ENCODE measurements at regions not wholly inside any gene's neighbourhood (a gene's known extent, or its start where the extent isn't known, plus 50 kb on each side); places are given as distances from the start of the nearest gene placed in this dataset.

- intact Hi-C loops (cut with DNase I), result no loop called here
- Histone ChIP-seq H3K27me3 (no peaks in the 10 kb centered on the region), H3K4me3 (no peak overlapping the region), H3K9me3 (no peaks in the 10 kb centered on the region), H3K4me1 (no peaks in the 10 kb centered on the region), H3K36me3 (no peaks in the 10 kb centered on the region), H3K27ac (no peak overlapping the region)
- DNase-seq (ENCODE audit: extremely low spot score in 2 of 2), result no peak
- TF ChIP-seq POLR2AphosphoS5 (IDR thresholded peaks at IDR 0.05; ENCODE audit: insufficient read depth in 1 of 2, low read depth in 1 of 2) (no peak), POLR2A (IDR thresholded peaks at IDR 0.05) (no peak), CTCF (IDR thresholded peaks at IDR 0.05) (no peak)
Observed at GRCh38 chr17:12457493-12457892, 208.2 kb upstream of the MYOCD start.

- no peak overlapping the region for H3K27ac ChIP-seq
- intact Hi-C loops (cut with DNase I), result no loop called here
- H3K27me3 ChIP-seq, result no peaks in the 10 kb centered on the region
- TF ChIP-seq POLR2AphosphoS5 (IDR thresholded peaks at IDR 0.05; ENCODE audit: insufficient read depth in 1 of 2, low read depth in 1 of 2) (no peak), CTCF (IDR thresholded peaks at IDR 0.05) (no peak), POLR2A (IDR thresholded peaks at IDR 0.05) (no peak)
- H3K36me3 ChIP-seq, result no peaks in the 10 kb centered on the region
- no peaks in the 10 kb centered on the region for H3K4me1 ChIP-seq
- H3K9me3 ChIP-seq, result no peaks in the 10 kb centered on the region
- DNase-seq (ENCODE audit: extremely low spot score in 2 of 2), result no peak
- no peak overlapping the region for H3K4me3 ChIP-seq
Observed at GRCh38 chr17:12459736-12460135, 206.0 kb upstream of the MYOCD start.

GRCh38 chr17:12463102-12463501, 202.6 kb upstream of the MYOCD start:
- intact Hi-C loops (cut with DNase I), result no loop called here
- DNase-seq (ENCODE audit: extremely low spot score in 2 of 2), result no peak
- Histone ChIP-seq H3K9me3 (no peaks in the 10 kb centered on the region), H3K36me3 (no peaks in the 10 kb centered on the region), H3K27me3 (no peaks in the 10 kb centered on the region), H3K4me3 (no peak overlapping the region), H3K27ac (no peak overlapping the region), H3K4me1 (no peaks in the 10 kb centered on the region)
- TF ChIP-seq CTCF (IDR thresholded peaks at IDR 0.05) (no peak), POLR2A (IDR thresholded peaks at IDR 0.05) (no peak), POLR2AphosphoS5 (IDR thresholded peaks at IDR 0.05; ENCODE audit: insufficient read depth in 1 of 2, low read depth in 1 of 2) (no peak)

GRCh38 chr17:12472252-12473173, 193.2 kb upstream of the MYOCD start:
- Histone ChIP-seq H3K9me3 (no peaks in the 10 kb centered on the region), H3K27me3 (no peaks in the 10 kb centered on the region), H3K36me3 (no peaks in the 10 kb centered on the region), H3K27ac (no peak overlapping the region), H3K4me3 (no peak overlapping the region), H3K4me1 (no peaks in the 10 kb centered on the region)
- intact Hi-C loops (cut with DNase I), result no loop called here
- DNase-seq (ENCODE audit: extremely low spot score in 2 of 2), result no peak
- no peak for TF ChIP-seq POLR2AphosphoS5 (IDR thresholded peaks at IDR 0.05; ENCODE audit: insufficient read depth in 1 of 2, low read depth in 1 of 2)
- no peak for TF ChIP-seq POLR2A (IDR thresholded peaks at IDR 0.05)
- no peak for TF ChIP-seq CTCF (IDR thresholded peaks at IDR 0.05)

- Histone ChIP-seq H3K4me1 (no peaks in the 10 kb centered on the region), H3K27ac (no peak overlapping the region), H3K27me3 (no peaks in the 10 kb centered on the region), H3K4me3 (no peak overlapping the region), H3K36me3 (no peaks in the 10 kb centered on the region), H3K9me3 (no peaks in the 10 kb centered on the region)
- intact Hi-C loops (cut with DNase I), result no loop called here
- TF ChIP-seq POLR2A (IDR thresholded peaks at IDR 0.05) (no peak), POLR2AphosphoS5 (IDR thresholded peaks at IDR 0.05; ENCODE audit: insufficient read depth in 1 of 2, low read depth in 1 of 2) (no peak), CTCF (IDR thresholded peaks at IDR 0.05) (no peak)
- DNase-seq (ENCODE audit: extremely low spot score in 2 of 2), result no peak
Observed at GRCh38 chr17:12478311-12478710, 187.4 kb upstream of the MYOCD start.
